ENCODE measurements at regions not wholly inside any gene's neighbourhood (a gene's known extent, or its start where the extent isn't known, plus 50 kb on each side); places are given as distances from the start of the nearest gene placed in this dataset.

- CTCF ChIA-PET: interaction anchor here (0.8 kb wide), 1 partner anchor 27 kb away, joined by 4 read pairs; no protein-coding TSS in a partner anchor
- H3K4me1 Mint-ChIP-seq (ENCODE audit: low read depth): peaks cover 6% of the 10 kb centered on the region
These were observed 103.6 kb upstream of the TBL1XR1 start for GRCh38 chr3:177300842-177301241.

DNA sequence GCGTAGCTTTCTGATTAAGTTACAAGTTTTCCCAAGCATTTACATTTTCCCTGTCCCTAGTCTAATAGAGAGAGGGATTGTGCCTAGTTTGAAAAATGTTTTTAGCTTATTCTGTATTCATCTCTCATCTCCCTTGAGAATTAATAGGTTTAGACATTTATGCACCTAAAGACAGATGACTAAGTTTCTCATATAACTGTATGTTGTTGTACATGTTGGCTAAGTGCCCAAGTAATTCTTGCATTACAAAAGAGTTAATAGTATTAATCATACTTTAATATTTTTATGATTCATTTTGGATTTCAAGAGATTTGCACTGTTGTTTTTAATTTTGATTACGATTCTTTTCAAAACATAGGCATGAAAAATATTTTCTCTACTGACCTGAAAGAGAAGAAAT, 109.0 kb upstream of the TBL1XR1 start:
- no peak overlapping the region for H3K4me3 Mint-ChIP-seq
- H3K4me1 Mint-ChIP-seq (ENCODE audit: low read depth): peaks cover 6% of the 10 kb centered on the region
- Histone ChIP-seq H3K9me3 (ENCODE audit: control insufficient read depth in 1 of 2, insufficient read depth in 1 of 2, low read length in 2 of 2) (peaks cover 0 to 13% of the 10 kb centered on the region in 2 experiments), H3K27me3 (ENCODE audit: control insufficient read depth in 1 of 2, insufficient read depth in 2 of 2, low read length in 2 of 2) (no peaks in the 10 kb centered on the region), H3K4me3 (ENCODE audit: low read length) (no peak overlapping the region), H3K27ac (ENCODE audit: low read depth in 1 of 2, low read length in 2 of 2) (no peak overlapping the region), H3K36me3 (ENCODE audit: insufficient read depth, low read length) (no peaks in the 10 kb centered on the region), H3K4me1 (ENCODE audit: insufficient read depth, low read length) (no peaks in the 10 kb centered on the region)
- TF ChIP-seq CTCF (IDR thresholded peaks at IDR 0.05): no peak
- POLR2A ChIA-PET: no interaction called here
- ATAC-seq (ENCODE audit: poor library complexity) (no peak), DNase-seq (no peak)
- no peaks in the 10 kb centered on the region for H3K27me3 Mint-ChIP-seq
- no peaks in the 10 kb centered on the region for H3K36me3 Mint-ChIP-seq (ENCODE audit: low read depth)
- no peak overlapping the region for H3K27ac Mint-ChIP-seq
- CTCF ChIA-PET: interaction anchor here (0.6 kb wide), 2 partner anchors 369 to 444 kb away, joined by 3 read pairs; no protein-coding TSS in a partner anchor
- H3K9me3 Mint-ChIP-seq: no peaks in the 10 kb centered on the region
- intact Hi-C loops (cut with DNase I, micrococcal nuclease): no loop called here

More at GRCh38 chr3:177300842-177301241, 103.6 kb upstream of the TBL1XR1 start:
- no peaks in the 10 kb centered on the region for H3K9me3 Mint-ChIP-seq
- Histone ChIP-seq H3K4me1 (ENCODE audit: insufficient read depth, low read length) (no peaks in the 10 kb centered on the region), H3K9me3 (ENCODE audit: control insufficient read depth in 1 of 2, insufficient read depth in 1 of 2, low read length in 2 of 2) (no peaks in the 10 kb centered on the region), H3K4me3 (ENCODE audit: low read length) (no peak overlapping the region), H3K27ac (ENCODE audit: low read depth in 1 of 2, low read length in 2 of 2) (no peak overlapping the region), H3K36me3 (ENCODE audit: insufficient read depth, low read length) (no peaks in the 10 kb centered on the region), H3K27me3 (ENCODE audit: control insufficient read depth in 1 of 2, insufficient read depth in 2 of 2, low read length in 2 of 2) (no peaks in the 10 kb centered on the region)
- H3K27ac Mint-ChIP-seq: no peak overlapping the region
- TF ChIP-seq CTCF (IDR thresholded peaks at IDR 0.05): no peak
- no peak overlapping the region for H3K4me3 Mint-ChIP-seq
- POLR2A ChIA-PET: no interaction called here
- DNase-seq (no peak), ATAC-seq (ENCODE audit: poor library complexity) (no peak)
- intact Hi-C loops (cut with DNase I, micrococcal nuclease): no loop called here
- no peaks in the 10 kb centered on the region for H3K36me3 Mint-ChIP-seq (ENCODE audit: low read depth)
- no peaks in the 10 kb centered on the region for H3K27me3 Mint-ChIP-seq

DNA sequence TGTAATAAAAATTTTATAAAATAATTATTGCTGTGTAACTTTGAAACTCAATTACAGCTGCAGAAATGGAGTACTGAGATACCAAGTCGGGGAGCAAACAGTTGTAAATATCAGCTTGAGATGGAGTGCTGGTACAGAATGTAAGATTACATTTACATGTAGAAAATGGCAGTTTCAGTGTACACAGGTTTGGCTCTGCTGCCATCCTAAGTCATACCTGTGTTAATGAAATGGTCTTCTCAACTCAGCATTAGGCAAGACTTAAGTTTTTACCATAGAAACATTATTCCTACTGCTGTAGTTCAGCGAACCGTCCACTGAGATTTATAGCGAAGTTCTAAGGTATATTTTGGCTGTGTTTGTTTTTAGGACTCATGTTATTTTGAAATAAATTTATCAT, 110.1 kb upstream of the TBL1XR1 start:
- DNase-seq (peak in 1 of 14 experiments; percentile 18), ATAC-seq (ENCODE audit: poor library complexity) (no peak)
- Mint-ChIP-seq H3K4me1 (ENCODE audit: low read depth) (peaks cover 6% of the 10 kb centered on the region), H3K9me3 (no peaks in the 10 kb centered on the region), H3K4me3 (no peak overlapping the region), H3K36me3 (ENCODE audit: low read depth) (no peaks in the 10 kb centered on the region), H3K27ac (no peak overlapping the region), H3K27me3 (no peaks in the 10 kb centered on the region)
- intact Hi-C loops (cut with DNase I, micrococcal nuclease): no loop called here
- Histone ChIP-seq H3K9me3 (ENCODE audit: control insufficient read depth in 1 of 2, insufficient read depth in 1 of 2, low read length in 2 of 2) (peaks cover 0 to 15% of the 10 kb centered on the region in 2 experiments), H3K4me3 (ENCODE audit: low read length) (no peak overlapping the region), H3K27me3 (ENCODE audit: control insufficient read depth in 1 of 2, insufficient read depth in 2 of 2, low read length in 2 of 2) (no peaks in the 10 kb centered on the region), H3K27ac (ENCODE audit: low read depth in 1 of 2, low read length in 2 of 2) (no peak overlapping the region), H3K4me1 (ENCODE audit: insufficient read depth, low read length) (no peaks in the 10 kb centered on the region), H3K36me3 (ENCODE audit: insufficient read depth, low read length) (no peaks in the 10 kb centered on the region)
- no peak for TF ChIP-seq CTCF (IDR thresholded peaks at IDR 0.05)
- ChIA-PET CTCF (interaction anchor here (0.6 to 1.1 kb wide), 2 partner anchors 8 to 85 kb away, joined by 3 to 4 read pairs; no protein-coding TSS in a partner anchor), POLR2A (interaction anchor here (0.7 kb wide), 1 partner anchor 52 kb away, joined by 3 read pairs; no protein-coding TSS in a partner anchor)
